ENCODE measurements at regions not wholly inside any gene's neighbourhood (a gene's known extent, or its start where the extent isn't known, plus 50 kb on each side); places are given as distances from the start of the nearest gene placed in this dataset.

DNA sequence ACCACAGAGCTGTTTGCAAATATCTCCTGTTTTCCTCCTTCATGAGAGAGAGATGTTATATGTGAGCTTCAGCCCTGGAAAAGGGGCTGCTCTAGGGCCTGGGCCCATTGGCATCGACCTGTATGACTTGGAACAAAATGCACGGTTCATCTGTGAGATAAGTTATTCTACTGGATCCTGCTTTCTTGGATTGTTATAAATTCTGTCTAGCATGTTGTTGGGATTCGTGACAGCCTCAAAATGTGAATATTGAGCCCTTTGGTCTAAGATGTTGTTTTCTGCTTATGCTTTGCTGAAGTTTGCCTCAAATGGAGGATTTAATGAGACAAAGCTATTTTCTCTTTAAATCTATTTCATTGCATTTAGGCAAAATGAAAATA lies 372.9 kb downstream of the EN1 start:
- no peak for DNase-seq
- H3K4me3 ChIP-seq = no peak overlapping the region
- H3K36me3 ChIP-seq = no peaks in the 10 kb centered on the region
- H3K9me3 ChIP-seq (replicated peaks) = no peaks in the 10 kb centered on the region
- H3K4me1 ChIP-seq = no peaks in the 10 kb centered on the region
- H3K27ac ChIP-seq = no peak overlapping the region
- no peaks in the 10 kb centered on the region; the same call in 1 of the 2 replicates for H3K27me3 ChIP-seq

DNA sequence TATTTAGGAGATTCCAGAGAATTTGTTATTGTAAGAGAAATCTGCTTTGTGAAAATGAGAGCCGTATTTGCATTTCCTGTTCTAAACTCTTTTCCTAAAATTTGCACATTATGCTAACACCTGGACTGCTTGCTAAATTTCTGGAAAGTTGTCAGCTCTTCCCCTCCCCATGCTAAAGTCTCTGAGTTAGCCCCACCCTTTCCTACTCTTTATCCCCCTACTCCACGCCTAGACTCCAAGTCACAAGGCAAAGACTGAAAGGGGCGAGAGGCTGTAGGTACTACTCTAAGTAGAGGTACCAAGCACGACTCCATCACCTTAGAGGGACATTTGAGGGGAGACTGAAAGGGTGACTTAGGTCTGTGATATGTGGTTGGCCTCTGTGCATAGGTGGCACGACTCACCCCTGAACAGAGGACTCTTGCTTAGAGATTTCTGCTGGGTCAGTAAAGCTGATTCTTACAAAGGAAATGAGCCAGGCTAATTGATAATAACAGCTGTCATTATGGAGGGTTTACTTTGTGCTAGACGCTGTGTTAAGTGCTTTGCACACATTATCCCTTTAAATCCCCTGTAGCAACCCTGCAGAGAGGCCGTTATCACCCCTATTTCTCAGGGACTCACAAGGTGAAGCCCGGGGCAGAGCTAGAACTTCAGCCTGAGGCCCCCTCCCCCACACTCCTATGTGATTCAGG lies 373.5 kb downstream of the EN1 start:
- DNase-seq = peak in 1 of 2 experiments; percentile 11
- H3K4me1 ChIP-seq = no peaks in the 10 kb centered on the region
- H3K27ac ChIP-seq = no peak overlapping the region
- no peaks in the 10 kb centered on the region for H3K9me3 ChIP-seq (replicated peaks)
- H3K36me3 ChIP-seq = no peaks in the 10 kb centered on the region
- H3K4me3 ChIP-seq = no peak overlapping the region
- no peaks in the 10 kb centered on the region; the same call in 1 of the 2 replicates for H3K27me3 ChIP-seq

DNA sequence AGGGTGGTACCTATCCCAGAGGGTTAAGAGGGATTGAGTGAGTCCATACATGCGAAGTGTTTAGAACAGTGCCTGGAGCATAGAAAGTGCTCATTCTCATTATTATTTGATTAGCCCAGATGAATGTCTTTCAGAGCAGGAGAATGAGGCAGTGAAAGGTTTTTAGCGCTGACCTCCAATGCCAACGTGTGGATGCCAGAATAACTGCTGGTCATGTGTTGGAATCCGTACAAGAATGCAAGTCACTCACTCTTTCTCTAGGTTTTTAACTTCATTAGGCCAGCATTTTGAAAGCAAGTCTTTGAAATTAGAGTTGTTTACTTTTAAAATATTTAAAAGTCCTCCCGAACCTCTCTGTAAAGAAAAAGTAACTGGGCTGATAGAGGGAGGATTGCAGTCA lies 374.2 kb downstream of the EN1 start:
- Histone ChIP-seq H3K4me3 (no peak overlapping the region), H3K27me3 (no peaks in the 10 kb centered on the region; the same call in 1 of the 2 replicates), H3K27ac (no peak overlapping the region), H3K36me3 (no peaks in the 10 kb centered on the region), H3K4me1 (no peaks in the 10 kb centered on the region), H3K9me3 (replicated peaks) (no peaks in the 10 kb centered on the region)
- DNase-seq = no peak

DNA sequence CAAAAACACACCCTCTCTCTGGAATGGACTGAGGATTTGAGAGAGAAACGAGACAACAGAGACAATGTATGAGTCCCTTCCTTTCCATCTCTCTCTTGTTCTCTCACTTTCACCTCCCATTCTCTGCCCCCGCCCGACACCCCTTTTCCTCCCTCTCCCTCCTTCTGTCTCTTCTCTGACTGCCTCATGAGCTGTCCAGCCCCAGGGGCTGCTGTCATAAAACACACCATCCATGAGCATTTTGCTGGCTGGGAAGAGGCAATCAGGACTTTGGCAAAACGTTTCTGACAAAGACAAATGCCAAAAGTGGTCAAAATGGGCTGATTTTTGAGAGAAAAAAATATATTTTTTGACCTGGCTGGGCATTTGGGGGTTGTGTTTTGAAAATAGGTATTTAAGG lies 377.2 kb downstream of the EN1 start:
- Histone ChIP-seq H3K9me3 (replicated peaks) (no peaks in the 10 kb centered on the region), H3K27ac (no peak overlapping the region), H3K4me1 (no peaks in the 10 kb centered on the region), H3K36me3 (no peaks in the 10 kb centered on the region), H3K27me3 (no peaks in the 10 kb centered on the region), H3K4me3 (no peak overlapping the region)
- no peak for DNase-seq

DNA sequence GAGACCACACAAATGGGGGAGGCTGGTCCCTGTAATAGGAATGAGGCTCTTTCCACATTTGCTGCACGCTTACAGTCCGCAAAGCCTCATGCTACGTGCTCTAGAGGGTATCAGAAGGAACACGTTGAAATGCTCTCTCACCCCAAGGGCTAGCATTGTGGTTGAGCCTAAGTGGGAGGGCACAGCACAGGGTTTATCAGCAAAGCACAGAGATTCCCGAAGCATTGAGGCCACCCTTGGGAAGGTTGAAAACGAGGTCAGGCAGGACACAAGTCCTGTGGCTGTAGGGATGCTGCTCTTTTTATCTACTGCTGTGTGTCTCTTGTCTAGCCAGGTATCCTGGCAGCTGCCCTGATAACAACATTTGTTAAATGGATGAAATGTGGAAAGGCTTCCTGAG lies 378.3 kb downstream of the EN1 start:
- Histone ChIP-seq H3K9me3 (replicated peaks) (no peaks in the 10 kb centered on the region), H3K4me1 (no peaks in the 10 kb centered on the region), H3K4me3 (no peak overlapping the region), H3K36me3 (no peaks in the 10 kb centered on the region), H3K27me3 (no peaks in the 10 kb centered on the region), H3K27ac (no peak overlapping the region)
- DNase-seq = no peak

DNA sequence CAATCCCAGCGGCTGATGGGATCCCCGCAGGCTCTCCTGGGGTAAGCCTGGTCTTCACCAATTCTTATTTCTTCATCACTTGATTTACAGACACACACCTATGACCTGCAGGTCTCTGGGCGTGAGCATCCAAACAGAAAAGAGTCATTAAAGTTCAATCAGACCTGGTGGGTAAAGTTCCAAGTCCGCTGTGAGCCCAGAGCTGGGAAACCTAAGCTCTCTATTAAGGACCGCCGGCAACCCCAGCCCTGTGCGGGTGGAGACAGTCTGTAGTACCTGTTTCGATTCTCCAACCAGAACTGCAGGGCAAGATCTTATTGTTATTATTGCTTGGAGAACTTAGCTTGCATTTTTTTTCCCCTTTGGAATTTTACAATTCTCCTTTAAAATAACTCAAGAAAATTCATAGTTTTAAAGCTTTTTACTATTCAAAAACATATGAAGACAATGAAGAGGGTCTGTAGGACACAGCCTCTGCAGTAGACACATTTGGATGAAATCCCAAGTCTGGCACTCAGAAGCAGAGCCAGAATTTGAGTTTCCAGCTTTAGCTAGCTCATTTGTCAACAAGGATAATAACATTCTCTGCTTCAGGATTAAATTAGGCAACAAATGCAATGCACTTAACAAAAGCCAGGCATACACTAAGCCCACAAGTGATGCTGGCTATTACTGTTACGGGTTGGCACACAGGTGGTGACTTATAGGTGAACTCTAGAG lies 376.4 kb downstream of the INSIG2 start:
- H3K4me1 ChIP-seq = no peaks in the 10 kb centered on the region
- H3K4me3 ChIP-seq = no peak overlapping the region
- H3K9me3 ChIP-seq (replicated peaks) = no peaks in the 10 kb centered on the region
- no peak for DNase-seq
- H3K27ac ChIP-seq = no peak overlapping the region
- no peaks in the 10 kb centered on the region for H3K27me3 ChIP-seq
- H3K36me3 ChIP-seq = no peaks in the 10 kb centered on the region

DNA sequence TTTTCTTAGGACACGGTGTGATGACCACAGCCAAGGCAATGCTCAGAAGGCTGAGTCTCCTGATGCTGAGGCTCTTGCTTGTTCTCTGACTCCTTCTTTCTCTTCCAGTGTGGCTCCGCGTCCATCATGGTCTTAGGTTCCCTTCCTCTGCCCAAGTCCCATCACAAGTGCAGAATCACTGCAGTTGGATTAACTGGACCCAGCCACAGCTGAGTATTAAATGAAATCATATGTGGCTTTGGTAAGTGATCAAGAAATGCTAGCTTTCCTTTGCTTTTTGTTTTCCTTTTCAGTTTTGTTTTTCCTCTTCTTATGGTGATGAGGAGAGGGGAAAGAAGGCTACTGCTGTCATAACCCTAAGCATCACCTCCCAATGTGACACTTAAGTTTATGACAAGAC lies 375.8 kb downstream of the INSIG2 start:
- Histone ChIP-seq H3K4me3 (no peak overlapping the region), H3K27ac (no peak overlapping the region), H3K36me3 (no peaks in the 10 kb centered on the region), H3K27me3 (peaks cover 4% of the 10 kb centered on the region; the same call in 1 of the 2 replicates), H3K4me1 (no peaks in the 10 kb centered on the region), H3K9me3 (replicated peaks) (no peaks in the 10 kb centered on the region)
- DNase-seq = no peak

DNA sequence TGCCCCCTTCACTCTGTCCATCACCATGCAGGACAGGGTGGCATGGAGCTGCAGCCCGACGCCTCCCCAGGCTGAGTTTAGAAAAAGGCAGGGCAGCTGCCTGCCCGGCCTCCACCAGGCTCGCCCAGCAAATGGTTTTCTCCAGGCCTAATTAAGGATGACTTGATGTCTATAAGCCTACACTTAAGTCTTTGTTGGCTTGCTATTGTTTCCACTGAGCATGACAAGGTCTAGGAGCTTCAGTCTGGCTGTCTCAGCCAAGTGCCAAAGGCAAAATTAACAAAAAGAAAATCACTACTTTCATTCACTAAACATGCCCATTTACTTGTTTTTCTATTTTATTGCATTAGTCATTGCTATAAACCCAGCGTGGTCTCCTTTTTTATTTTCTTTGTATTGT lies 372.2 kb downstream of the INSIG2 start:
- Histone ChIP-seq H3K4me3 (no peak overlapping the region), H3K27ac (no peak overlapping the region), H3K9me3 (replicated peaks) (no peaks in the 10 kb centered on the region)

DNA sequence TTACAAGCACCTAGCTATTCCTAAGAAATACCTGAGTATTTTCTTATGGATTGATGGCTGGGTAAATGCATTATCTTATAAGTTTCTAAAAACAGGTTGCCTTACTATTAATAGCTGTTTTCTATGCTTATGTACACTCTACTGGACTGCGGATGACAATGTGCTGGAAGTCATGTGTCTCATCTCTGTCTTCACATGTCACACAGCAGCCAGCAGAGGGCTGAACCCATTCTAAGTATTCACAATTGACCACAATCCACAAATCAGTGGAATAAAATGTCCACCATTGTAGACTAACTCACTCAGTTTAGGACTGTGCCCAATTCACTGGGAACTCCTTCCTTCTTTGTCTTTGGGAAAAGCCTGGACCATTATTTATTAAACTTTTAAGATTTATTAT lies 371.2 kb downstream of the INSIG2 start:
- no peaks in the 10 kb centered on the region for H3K36me3 ChIP-seq
- DNase-seq = no peak
- H3K27ac ChIP-seq = no peak overlapping the region
- H3K4me1 ChIP-seq = no peaks in the 10 kb centered on the region
- H3K9me3 ChIP-seq (replicated peaks) = no peaks in the 10 kb centered on the region
- H3K4me3 ChIP-seq = no peak overlapping the region
- H3K27me3 ChIP-seq = peaks cover 4% of the 10 kb centered on the region; the same call in 1 of the 2 replicates

More for the DNA sequence above, 372.2 kb downstream of the INSIG2 start:
- no peak for DNase-seq
- Histone ChIP-seq H3K27me3 (peaks cover 4% of the 10 kb centered on the region; the same call in 1 of the 2 replicates), H3K36me3 (no peaks in the 10 kb centered on the region), H3K4me1 (no peaks in the 10 kb centered on the region)

DNA sequence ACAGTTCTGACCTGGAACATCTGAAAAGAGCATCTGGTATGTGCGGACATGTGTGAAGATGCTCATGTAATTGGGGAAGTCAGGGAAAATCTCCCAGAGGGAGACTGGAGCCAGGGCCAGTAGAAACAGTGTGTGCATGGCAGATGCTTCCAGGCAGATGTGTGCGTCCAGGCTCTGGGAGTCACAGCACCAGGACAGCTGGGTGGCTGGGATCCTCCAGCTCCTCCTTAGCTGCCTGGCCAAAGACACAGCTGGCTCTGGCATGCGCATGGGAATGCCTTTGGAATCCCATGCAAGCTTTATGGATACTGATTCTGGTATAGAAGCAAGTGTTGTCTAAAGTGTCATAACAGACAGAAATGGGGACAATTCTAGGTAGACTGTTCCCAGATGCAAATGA lies 369.7 kb downstream of the INSIG2 start:
- peaks cover 4% of the 10 kb centered on the region; the same call in 1 of the 2 replicates for H3K27me3 ChIP-seq
- H3K4me3 ChIP-seq = no peak overlapping the region
- H3K27ac ChIP-seq = no peak overlapping the region
- no peaks in the 10 kb centered on the region for H3K4me1 ChIP-seq
- no peak for DNase-seq
- no peaks in the 10 kb centered on the region for H3K36me3 ChIP-seq
- no peaks in the 10 kb centered on the region for H3K9me3 ChIP-seq (replicated peaks)

DNA sequence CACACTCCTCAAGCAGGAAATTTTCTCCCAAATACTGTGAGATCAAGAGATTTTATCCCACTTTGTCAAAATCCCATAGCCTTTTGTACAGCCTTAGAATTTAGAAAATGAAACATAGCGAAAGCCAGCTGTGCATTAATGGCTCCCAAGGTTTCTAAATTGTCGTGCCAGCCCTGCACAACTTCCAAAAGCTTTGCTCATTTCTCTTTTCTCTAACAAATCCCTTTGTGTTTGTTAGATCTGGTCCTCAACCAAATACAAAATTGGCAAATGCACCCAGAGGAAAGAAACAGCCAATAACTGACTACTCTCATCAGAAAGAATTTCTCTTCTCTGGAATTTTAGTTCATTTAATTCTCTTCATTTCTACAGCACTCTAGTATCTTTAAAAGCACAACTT lies 361.1 kb downstream of the INSIG2 start:
- no peak overlapping the region for H3K4me3 ChIP-seq
- no peaks in the 10 kb centered on the region for H3K27me3 ChIP-seq
- H3K9me3 ChIP-seq (replicated peaks) = no peaks in the 10 kb centered on the region
- H3K4me1 ChIP-seq = no peaks in the 10 kb centered on the region
- H3K36me3 ChIP-seq = no peaks in the 10 kb centered on the region
- DNase-seq = no peak
- H3K27ac ChIP-seq = no peak overlapping the region

DNA sequence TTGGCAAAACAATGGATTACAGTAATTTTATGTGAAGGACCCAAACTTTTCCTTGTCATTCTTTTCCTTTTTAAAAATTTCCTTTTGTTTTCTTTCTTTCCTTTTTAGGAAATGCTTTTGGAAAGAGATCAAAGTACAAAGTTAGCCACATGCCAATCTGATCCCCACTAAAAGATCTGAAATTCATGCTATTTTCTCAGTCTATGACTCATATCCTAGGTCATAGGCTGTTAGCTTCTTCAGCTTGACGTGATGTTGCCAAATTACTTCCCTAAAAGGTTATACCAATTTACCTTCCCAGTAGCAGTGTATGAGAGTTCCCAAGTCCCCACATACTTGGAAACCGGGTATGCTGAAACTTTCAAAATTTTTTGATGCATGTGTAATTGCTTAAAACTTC lies 355.3 kb downstream of the INSIG2 start:
- H3K27ac ChIP-seq = no peak overlapping the region
- no peaks in the 10 kb centered on the region for H3K27me3 ChIP-seq
- no peaks in the 10 kb centered on the region for H3K4me1 ChIP-seq
- H3K4me3 ChIP-seq = no peak overlapping the region
- DNase-seq = no peak
- no peaks in the 10 kb centered on the region for H3K36me3 ChIP-seq
- H3K9me3 ChIP-seq (replicated peaks) = no peaks in the 10 kb centered on the region

DNA sequence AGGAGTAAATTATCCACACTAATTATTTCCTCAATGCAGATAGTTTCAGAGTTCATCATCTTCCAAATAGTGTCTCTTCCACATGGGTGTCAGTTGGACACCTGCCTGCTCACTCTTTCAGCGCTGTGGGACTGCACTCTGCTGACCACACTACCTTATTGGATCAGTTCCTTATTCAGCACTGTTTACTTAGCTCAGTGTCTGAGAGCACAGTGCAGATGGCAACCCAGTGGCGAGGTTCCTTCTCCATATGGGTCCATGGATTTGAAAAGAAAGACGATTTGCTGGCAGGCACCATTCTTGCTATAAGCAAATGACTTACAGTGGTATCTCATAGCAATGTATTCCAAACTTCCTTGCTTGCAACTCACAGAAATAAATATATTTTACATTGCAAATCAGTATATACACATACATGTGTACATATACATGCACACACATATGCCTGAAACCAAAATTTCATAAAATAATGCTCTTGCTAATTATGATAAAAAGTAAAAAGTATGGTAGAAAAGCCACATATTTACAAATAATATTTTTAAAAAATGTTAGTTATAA lies 354.8 kb downstream of the INSIG2 start:
- H3K9me3 ChIP-seq (replicated peaks) = no peaks in the 10 kb centered on the region
- no peak overlapping the region for H3K27ac ChIP-seq
- H3K4me1 ChIP-seq = no peaks in the 10 kb centered on the region

DNA sequence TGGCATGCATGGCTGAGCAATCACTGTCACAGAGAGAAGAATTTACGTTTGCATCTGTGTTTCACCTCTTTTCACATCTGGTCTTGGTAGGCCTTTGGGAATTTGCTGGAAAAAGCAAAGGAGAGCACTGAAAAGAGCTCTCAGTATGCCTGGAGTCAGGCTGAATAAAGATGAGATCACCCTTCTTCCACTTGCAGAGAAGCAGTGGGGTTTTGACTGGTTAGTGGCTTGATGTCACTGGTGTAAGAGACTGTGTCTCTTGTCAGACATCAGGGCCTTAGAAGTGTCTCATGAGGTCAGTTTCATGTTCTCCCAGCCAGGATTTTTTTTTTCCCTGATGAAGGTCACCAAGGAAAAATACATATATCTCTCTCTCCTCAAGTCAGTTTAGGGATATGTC lies 353.8 kb downstream of the INSIG2 start:
- Histone ChIP-seq H3K27ac (no peak overlapping the region), H3K36me3 (no peaks in the 10 kb centered on the region), H3K4me1 (no peaks in the 10 kb centered on the region), H3K27me3 (no peaks in the 10 kb centered on the region), H3K4me3 (no peak overlapping the region), H3K9me3 (replicated peaks) (no peaks in the 10 kb centered on the region)
- no peak for DNase-seq

More for the DNA sequence above, 354.8 kb downstream of the INSIG2 start:
- H3K27me3 ChIP-seq = no peaks in the 10 kb centered on the region
- DNase-seq = no peak
- H3K4me3 ChIP-seq = no peak overlapping the region
- no peaks in the 10 kb centered on the region for H3K36me3 ChIP-seq

DNA sequence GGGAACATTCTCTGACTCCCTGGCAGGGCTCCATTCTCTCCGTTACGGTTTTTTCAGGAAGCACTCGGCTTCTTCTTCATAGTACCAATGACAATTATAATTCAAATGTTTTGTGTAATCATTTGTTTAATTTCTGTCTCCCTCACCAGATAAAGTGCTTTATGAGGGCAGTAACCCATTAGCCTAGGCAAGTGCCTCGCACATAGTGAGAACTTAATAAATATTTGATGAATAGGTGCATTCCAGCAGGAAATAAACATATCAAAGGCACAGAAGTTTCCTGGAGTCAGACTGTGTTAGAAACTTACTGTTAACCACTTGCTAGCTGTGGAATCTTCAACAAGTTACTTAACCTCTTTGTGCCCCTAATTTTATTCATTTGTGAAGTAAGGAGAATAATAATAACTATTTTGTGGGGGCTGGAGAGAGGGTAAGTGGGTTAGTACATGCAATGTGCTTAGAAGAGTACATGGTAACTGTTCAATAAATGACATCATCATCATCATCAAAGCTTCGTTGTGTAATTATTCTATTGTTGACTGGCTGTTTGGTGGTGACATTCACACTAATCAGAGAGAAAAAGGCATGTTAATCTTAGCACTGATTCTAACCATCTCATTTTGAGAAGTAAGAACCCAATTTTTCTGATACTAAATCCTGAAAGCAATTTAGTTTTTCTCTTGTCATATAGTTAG lies 352.3 kb downstream of the INSIG2 start:
- H3K27me3 ChIP-seq = no peaks in the 10 kb centered on the region
- no peaks in the 10 kb centered on the region for H3K36me3 ChIP-seq
- H3K4me3 ChIP-seq = no peak overlapping the region
- DNase-seq = no peak
- no peaks in the 10 kb centered on the region for H3K4me1 ChIP-seq
- H3K9me3 ChIP-seq (replicated peaks) = no peaks in the 10 kb centered on the region
- no peak overlapping the region for H3K27ac ChIP-seq

Measured in SJCRH30 (cell line).